ENCODE measurements at regions not wholly inside any gene's neighbourhood (a gene's known extent, or its start where the extent isn't known, plus 50 kb on each side); places are given as distances from the start of the nearest gene placed in this dataset.

- TF ChIP-seq CTCF (IDR thresholded peaks at IDR 0.05; ENCODE audit: low read depth, low read length) = peak; percentile 30
- peak; percentile 14 to 53 for DNase-seq (ENCODE audit: low read depth in 2 of 2)
- no peak overlapping the region for H3K4me3 ChIP-seq (replicated peaks in 1 of 2; ENCODE audit: low read depth in 2 of 2, low read length in 2 of 2)
Measured at GRCh38 chr10:128859738-128860386, 607.2 kb upstream of the MGMT start.

- DNase-seq (ENCODE audit: low read depth in 2 of 2) = no peak
- no peak for TF ChIP-seq CTCF (IDR thresholded peaks at IDR 0.05; ENCODE audit: low read depth, low read length)
- H3K4me3 ChIP-seq (replicated peaks in 1 of 2; ENCODE audit: low read depth in 2 of 2, low read length in 2 of 2) = no peak overlapping the region
Measured at GRCh38 chr10:128860574-128860973, 606.5 kb upstream of the MGMT start.

- TF ChIP-seq CTCF (IDR thresholded peaks at IDR 0.05; ENCODE audit: low read depth, low read length) = no peak
- no peak overlapping the region for H3K4me3 ChIP-seq (replicated peaks in 1 of 2; ENCODE audit: low read depth in 2 of 2, low read length in 2 of 2)
- DNase-seq (ENCODE audit: low read depth in 2 of 2) = no peak
Measured at GRCh38 chr10:128861018-128861901, 605.8 kb upstream of the MGMT start.

GRCh38 chr10:128863411-128863810 lies 603.6 kb upstream of the MGMT start:
- TF ChIP-seq CTCF (IDR thresholded peaks at IDR 0.05; ENCODE audit: low read depth, low read length) = no peak
- no peak overlapping the region for H3K4me3 ChIP-seq (replicated peaks in 1 of 2; ENCODE audit: low read depth in 2 of 2, low read length in 2 of 2)
- no peak for DNase-seq (ENCODE audit: low read depth in 2 of 2)

GRCh38 chr10:128863823-128864405 lies 603.1 kb upstream of the MGMT start:
- no peak for TF ChIP-seq CTCF (IDR thresholded peaks at IDR 0.05; ENCODE audit: low read depth, low read length)
- no peak overlapping the region for H3K4me3 ChIP-seq (replicated peaks in 1 of 2; ENCODE audit: low read depth in 2 of 2, low read length in 2 of 2)
- no peak for DNase-seq (ENCODE audit: low read depth in 2 of 2)

GRCh38 chr10:128864554-128865295 lies 602.3 kb upstream of the MGMT start:
- no peak overlapping the region for H3K4me3 ChIP-seq (replicated peaks in 1 of 2; ENCODE audit: low read depth in 2 of 2, low read length in 2 of 2)
- no peak for TF ChIP-seq CTCF (IDR thresholded peaks at IDR 0.05; ENCODE audit: low read depth, low read length)
- DNase-seq (ENCODE audit: low read depth in 2 of 2) = no peak
